ENCODE measurements at regions not wholly inside any gene's neighbourhood (a gene's known extent, or its start where the extent isn't known, plus 50 kb on each side); places are given as distances from the start of the nearest gene placed in this dataset.

DNA sequence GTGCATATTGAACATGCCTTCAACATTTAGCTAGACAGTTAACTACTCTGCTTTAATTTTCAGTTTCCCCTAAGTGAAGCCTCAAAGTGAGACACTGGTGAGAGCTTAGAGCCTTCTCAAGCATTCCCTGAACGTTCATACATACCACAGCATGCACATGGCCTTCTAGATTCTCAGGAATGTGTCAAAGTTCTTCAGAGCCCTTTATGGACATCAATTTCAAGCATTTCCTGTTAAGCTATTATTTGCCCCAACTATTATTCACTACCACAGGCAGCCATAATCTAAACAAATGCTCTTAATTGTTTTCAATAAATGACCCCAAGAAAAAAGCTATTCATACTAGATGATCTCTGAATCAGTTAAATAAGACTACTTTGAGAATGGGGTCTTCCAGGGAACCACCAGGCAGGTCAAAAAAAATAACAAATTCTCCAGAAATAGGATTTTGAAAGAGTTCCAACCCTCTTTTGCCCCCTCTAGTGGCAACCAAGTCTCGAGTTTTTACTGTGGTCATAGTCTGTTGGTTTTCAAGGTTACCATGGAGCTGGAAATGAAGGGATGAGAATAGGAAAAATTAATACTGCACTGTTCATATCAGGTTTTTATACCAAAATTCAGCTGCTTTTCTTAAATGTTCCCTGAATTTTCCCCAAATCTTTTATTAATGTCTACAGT is 235.4 kb downstream of the RAB28 start:
- no peak for DNase-seq

DNA sequence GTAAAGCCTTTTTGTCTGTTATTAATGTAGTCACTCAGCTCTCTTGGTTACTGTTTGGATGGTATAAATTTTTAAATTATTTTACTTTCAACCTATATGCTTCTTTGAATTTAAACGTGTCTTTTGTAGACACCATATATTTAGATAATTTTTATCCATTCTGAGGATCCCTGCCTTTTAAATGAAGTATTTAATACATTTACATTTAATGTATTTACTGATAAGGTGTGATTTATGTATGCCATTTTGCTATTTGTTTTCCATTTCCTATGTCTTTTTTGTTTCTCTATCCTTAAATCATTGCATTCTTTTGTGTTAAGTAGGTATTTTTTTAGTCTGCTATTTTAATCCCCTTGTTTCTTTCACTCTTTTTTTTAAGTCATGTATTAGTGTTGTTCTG is 238.0 kb downstream of the RAB28 start:
- DNase-seq = no peak

DNA sequence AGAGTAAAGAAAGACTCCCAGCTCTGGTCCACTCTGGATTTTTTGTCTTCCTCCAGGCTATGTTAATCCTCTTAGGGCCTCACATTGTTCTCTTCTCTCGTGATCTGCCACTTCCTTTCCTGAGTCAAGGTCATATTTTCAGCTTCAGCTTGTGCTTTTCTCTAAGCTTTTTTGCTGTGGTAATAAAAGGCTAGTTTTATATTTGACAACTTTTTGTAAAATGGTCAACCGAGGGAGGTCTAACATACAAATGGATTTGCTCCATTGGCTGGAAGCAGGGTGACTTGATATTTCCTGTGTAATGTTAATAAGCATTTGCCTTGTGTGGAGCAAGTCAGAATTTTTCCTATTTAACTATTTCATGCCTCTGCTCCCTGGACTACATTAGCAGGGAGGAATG is 239.7 kb downstream of the RAB28 start:
- DNase-seq = no peak

DNA sequence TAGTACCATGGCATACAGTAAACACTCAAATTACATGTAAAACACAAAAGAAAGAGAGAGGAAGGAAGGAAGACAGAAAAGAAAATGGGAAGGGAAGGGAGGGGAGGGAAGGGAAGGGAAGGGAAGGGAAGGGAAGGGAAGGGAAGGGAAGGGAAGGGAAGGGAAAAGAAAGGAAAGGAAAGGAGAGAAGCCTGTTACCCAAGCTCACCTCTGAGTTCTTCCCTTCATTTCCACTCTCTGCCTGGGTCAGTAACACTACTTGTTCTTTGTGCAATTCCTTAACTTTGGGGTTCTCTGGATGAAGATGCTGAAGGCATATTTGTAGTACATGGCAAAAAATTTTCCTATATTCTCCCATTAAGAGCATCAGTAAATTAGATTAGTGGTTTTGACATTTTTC is 241.0 kb downstream of the RAB28 start:
- no peak for DNase-seq

- no peak for DNase-seq
Measured at GRCh38 chr4:13240066-13240465, 244.1 kb downstream of the RAB28 start.

DNA sequence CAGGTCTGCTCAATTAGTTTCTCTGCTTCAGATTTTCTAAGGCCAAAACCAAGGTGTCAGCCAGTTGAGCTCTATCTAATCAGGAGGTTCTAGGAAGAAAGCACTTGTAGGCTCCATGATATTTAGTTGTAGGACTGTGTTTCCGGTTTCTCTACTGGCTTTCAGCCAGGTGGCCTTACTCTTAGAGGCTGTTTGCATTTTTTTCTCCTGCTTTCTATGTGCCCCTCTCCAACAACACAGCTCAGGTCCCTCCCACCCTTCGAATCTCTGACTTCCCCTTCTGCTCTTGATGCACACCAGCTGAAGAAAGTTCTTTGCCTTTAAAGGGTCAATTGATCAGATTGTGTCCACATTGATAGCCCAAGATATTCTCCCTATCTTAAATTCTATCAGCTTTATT is 245.2 kb downstream of the RAB28 start:
- no peak for DNase-seq

- no peak for DNase-seq
Measured at GRCh38 chr4:13236485-13236884, 247.7 kb downstream of the RAB28 start.

GRCh38 chr4:13233755-13234154 is 250.4 kb downstream of the RAB28 start:
- no peak for DNase-seq

DNA sequence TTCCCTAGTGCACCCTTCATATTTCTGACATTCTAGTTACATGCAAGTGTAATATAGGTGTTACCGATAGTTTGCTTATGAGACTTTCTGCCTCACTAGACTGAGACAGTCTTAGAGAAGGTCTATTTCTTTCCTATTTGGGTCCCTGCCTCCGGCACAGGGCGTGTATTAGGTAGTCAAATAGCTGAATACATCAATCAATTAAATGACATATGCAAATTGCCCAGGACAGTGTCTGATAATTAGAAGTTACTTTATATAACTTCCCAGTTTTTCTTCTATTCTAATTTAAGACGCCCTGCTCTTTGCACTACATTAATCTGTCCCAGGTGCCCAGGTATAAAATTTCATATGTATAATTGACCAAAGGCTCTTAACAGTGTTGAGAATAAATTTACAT is 264.2 kb downstream of the RAB28 start:
- no peak for DNase-seq

GRCh38 chr4:13218326-13218958 is 265.7 kb downstream of the RAB28 start:
- DNase-seq = no peak

DNA sequence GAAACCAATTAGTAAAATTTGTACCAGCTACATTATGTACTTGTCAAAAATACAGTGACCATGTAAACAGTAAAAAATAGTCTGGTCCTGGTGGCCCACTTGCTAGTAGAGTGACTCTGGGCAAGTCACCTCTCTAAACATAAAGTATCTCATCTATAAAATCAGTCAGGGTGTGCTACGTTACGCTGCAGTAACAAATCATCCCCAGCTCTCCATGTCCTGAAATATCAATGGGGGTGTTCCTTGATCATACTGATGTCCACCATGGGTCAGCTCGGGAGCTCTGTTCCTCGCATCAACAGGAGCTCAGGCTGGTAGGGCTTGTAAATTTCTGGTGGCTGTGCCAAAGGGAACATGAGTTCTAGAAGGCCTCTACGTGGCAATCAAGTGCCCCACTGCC is 268.6 kb downstream of the RAB28 start:
- DNase-seq = no peak

- no peak for DNase-seq
Measured at GRCh38 chr4:13212936-13213335, 271.2 kb downstream of the RAB28 start.

DNA sequence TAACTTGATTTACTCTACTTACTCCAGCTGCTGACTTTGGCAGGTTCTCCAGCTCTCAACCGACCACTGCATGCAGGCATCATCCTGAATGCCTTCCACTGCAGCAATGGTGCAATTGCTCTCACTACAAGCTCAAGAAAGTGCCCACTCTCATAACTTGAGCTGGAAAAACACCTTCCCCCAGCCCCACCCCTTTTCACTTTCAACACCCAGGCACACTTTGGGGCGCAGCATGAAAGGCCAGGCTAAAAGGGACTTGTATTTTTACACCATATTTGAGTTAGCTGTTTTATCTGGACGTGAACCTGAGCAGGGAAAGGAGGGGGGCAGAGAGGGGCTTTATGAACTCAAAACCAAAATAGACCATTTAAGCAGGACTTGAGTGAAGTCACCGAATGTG is 274.5 kb downstream of the RAB28 start:
- no peak for DNase-seq

- no peak for DNase-seq
Measured at GRCh38 chr4:13208558-13209193, 275.5 kb downstream of the RAB28 start.

DNA sequence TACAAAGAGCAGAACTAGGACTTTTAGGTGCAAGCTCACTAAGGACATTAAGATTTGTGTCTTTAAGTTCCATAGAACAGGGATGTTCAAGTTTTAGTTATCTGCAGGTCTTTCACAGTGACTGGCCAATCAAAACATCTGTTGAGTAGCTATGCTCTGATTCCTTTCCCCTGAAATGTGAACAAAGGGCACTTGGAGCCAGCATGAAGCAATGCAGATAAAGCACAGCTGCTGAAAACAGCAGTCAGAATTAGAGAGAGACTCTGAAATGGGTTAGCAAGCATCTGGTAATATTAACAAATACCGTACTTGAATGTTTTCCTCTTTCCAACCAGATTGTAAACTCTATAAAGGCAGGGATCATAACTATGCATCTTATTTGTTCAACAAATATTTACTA is 276.9 kb downstream of the RAB28 start:
- no peak for DNase-seq

DNA sequence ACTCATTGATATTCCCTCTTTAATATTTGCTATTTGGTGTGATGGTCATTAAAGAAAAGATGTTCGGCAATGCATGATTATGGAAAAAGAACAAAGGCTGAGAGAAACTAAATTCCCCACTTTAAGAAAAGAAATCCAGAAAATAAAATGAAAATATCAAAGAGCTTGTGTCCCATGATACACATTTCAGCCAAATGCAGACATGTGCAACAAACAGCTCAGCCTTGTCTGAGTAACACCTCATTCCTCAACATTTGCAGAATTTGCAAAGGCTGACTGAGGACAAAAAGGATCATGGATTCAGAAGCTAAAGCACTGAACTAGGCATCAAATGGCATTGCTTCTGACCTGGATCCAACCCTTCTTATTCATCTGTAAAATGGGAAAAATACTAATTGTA is 281.0 kb downstream of the RAB28 start:
- no peak for DNase-seq

GRCh38 chr4:13202701-13203100 is 281.4 kb downstream of the RAB28 start:
- no peak for DNase-seq

DNA sequence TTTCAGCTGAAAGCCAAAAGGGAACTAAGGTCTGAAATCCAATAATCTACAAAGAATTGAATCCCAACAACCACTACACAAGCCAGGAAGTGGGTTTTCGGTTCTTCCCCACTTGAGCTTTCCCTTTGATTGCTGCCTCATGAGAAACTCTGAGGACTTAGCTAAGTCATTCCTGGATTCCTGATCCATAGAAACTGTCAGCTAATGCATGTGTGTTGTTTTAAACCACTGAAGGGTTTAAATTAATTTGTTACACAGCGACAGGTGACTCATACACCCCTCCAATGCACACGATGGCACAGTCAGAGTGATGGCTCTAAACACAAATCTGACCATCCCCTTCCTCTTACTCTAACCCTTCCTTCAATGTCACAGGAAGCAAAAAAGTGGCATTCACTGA is 282.9 kb downstream of the RAB28 start:
- no peak for DNase-seq

- DNase-seq = no peak
Measured at GRCh38 chr4:13196721-13197120, 287.4 kb downstream of the RAB28 start.

DNA sequence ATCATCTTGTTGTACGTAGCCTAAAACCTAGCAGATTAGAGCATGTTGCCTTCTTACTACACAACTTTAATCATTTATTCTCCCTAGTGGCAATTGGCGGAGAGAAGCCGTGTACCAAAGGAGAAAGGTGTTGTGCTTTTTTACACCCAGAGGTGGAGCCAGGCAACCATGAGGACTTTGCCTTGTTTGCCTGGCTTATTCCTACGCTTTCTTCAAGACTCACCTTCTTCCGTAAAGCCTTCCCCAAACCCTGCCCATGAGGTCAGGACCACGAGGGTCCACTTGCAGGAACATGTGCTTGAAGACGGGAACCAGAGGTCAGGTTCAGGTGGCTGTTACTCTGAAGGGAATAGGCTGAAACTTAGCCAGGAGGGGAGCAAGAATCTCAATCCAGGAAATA is 290.5 kb downstream of the RAB28 start:
- DNase-seq = no peak

GRCh38 chr4:13190093-13190721 is 293.9 kb downstream of the RAB28 start:
- DNase-seq = no peak

DNA sequence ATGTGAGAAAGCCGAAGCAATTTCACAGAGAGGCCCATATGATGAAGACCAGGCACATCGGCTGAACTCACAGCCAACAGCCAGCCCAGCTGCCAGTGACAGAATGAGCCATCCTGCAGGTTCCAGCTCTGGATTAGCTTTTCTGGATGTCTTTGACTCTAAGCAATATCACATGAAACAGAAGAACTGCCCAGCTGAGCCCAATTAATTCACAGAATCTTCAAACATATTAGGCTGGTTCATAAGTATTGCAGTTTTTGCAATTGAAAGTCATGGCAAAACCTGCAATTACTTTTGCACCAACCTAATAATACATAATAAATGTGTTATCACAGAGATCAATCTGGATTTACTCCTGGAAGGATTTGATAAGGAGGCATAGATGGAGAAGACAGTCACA is 299.9 kb downstream of the RAB28 start:
- DNase-seq = no peak

DNA sequence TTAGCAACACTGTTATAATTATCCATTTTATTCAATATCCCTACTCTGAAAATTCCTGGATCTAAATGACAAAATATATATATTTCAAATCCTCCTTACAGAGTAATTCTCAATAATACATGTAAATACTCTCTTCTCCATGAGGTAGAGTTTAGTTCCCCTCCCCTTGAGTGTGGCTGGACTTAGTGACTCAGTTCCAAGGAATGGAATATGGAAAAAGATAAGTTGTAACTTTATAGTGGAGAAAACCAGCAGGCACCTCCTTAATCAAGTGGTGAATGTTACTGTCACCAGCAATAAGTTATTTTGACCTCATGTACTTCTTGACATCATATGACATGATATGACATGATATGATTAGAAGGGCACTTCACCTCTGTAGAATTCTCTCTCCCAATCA is 302.0 kb downstream of the RAB28 start:
- DNase-seq = no peak

GRCh38 chr4:13181681-13182080 is 302.5 kb downstream of the RAB28 start:
- no peak for DNase-seq

Measured in activated CD4-positive, alpha-beta T cell treated with anti-CD3 and anti-CD28 coated beads, Interleukin-2, amount 50 U/mL, for 48 hours (primary cell).